ENCODE measurements at regions not wholly inside any gene's neighbourhood (a gene's known extent, or its start where the extent isn't known, plus 50 kb on each side); places are given as distances from the start of the nearest gene placed in this dataset.

- DNase-seq (no peak), FAIRE-seq (no peak)
- Histone ChIP-seq H3K27ac (ENCODE audit: low read depth in 1 of 3, low read length in 2 of 3) (no peak overlapping the region), H3K9me3 (ENCODE audit: control insufficient read depth in 2 of 2, insufficient read depth in 1 of 2, low read depth in 1 of 2, low read length in 1 of 2) (no peaks in the 10 kb centered on the region), H3K36me3 (ENCODE audit: control insufficient read depth in 3 of 3, insufficient read depth in 2 of 3, low read depth in 1 of 3, low read length in 3 of 3) (no peaks in the 10 kb centered on the region), H3K27me3 (ENCODE audit: control insufficient read depth in 3 of 3, insufficient read depth in 3 of 3, low read length in 3 of 3) (no peaks in the 10 kb centered on the region), H3K4me3 (ENCODE audit: low read depth in 1 of 3, low read length in 3 of 3) (no peak overlapping the region), H3K4me1 (ENCODE audit: control insufficient read depth in 3 of 3, insufficient read depth in 2 of 3, low read depth in 1 of 3, low read length in 2 of 3) (peaks cover 3 to 28% (median 10%) of the 10 kb centered on the region in 3 donors)
- 91 to 93% (median 92%) methylated on average over 17 of the region's 17 CpGs for WGBS, 3 donors
Observed at GRCh38 chr9:96085491-96086143, 210.1 kb downstream of the ERCC6L2 start.

GRCh38 chr9:96084331-96084734 is 208.8 kb downstream of the ERCC6L2 start:
- 74 to 88% (median 76%) methylated on average over 4 of the region's 4 CpGs for WGBS, 3 donors
- H3K27me3 ChIP-seq (ENCODE audit: control insufficient read depth in 3 of 3, insufficient read depth in 3 of 3, low read length in 3 of 3) = no peaks in the 10 kb centered on the region
- no peak for DNase-seq

DNA sequence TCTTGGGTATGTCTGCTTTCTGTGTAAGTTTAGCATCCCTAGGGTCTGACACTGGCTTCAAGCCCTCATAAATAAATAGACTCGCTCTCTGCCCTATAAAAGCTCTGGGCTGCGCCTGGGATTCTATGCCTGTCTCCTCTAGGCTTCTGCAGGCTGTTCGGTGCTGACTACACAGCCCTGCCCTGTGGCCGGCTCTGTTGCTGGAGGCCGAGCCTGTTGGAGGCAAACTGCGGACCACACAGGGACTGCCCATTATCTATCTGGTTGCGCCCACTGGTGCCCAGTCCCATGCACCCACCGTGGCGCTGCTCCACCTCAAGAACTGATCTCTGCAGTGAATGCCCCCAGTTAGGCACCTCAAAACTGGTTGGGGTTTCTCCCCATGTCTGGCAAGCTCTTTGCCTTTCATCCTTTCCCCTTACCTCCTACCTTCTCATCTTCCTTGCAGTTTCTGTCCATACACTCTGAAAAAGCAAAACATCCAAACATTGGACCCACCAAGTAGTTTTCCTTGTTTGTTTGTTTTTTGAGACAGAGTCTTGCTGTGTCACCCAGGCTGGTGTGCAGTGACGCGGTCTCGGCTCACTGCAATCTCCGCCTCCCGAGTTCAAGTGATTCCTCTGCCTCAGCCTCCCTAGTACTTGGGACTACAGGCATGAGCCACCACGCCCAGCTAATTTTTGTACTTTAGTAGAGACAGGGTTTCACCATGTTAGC is 207.2 kb downstream of the ERCC6L2 start:
- H3K27ac ChIP-seq (ENCODE audit: low read depth in 1 of 3, low read length in 2 of 3) = no peak overlapping the region
- H3K4me1 ChIP-seq (ENCODE audit: control insufficient read depth in 3 of 3, insufficient read depth in 2 of 3, low read depth in 1 of 3, low read length in 2 of 3) = peaks cover 0 to 12% (median 5%) of the 10 kb centered on the region in 3 donors
- WGBS, 3 donors = 89 to 92% (median 91%) methylated on average over 15 of the region's 15 CpGs
- H3K4me3 ChIP-seq (ENCODE audit: low read depth in 1 of 3, low read length in 3 of 3) = no peak overlapping the region
- H3K36me3 ChIP-seq (ENCODE audit: control insufficient read depth in 3 of 3, insufficient read depth in 2 of 3, low read depth in 1 of 3, low read length in 3 of 3) = no peaks in the 10 kb centered on the region
- H3K9me3 ChIP-seq (ENCODE audit: control insufficient read depth in 2 of 2, insufficient read depth in 1 of 2, low read depth in 1 of 2, low read length in 1 of 2) = no peaks in the 10 kb centered on the region
- no peak for DNase-seq
- no peaks in the 10 kb centered on the region for H3K27me3 ChIP-seq (ENCODE audit: control insufficient read depth in 3 of 3, insufficient read depth in 3 of 3, low read length in 3 of 3)
- FAIRE-seq = no peak

More at GRCh38 chr9:96084331-96084734, 208.8 kb downstream of the ERCC6L2 start:
- H3K4me3 ChIP-seq (ENCODE audit: low read depth in 1 of 3, low read length in 3 of 3) = no peak overlapping the region
- no peak for FAIRE-seq
- no peak overlapping the region for H3K27ac ChIP-seq (ENCODE audit: low read depth in 1 of 3, low read length in 2 of 3)
- no peaks in the 10 kb centered on the region for H3K9me3 ChIP-seq (ENCODE audit: control insufficient read depth in 2 of 2, insufficient read depth in 1 of 2, low read depth in 1 of 2, low read length in 1 of 2)
- no peaks in the 10 kb centered on the region for H3K36me3 ChIP-seq (ENCODE audit: control insufficient read depth in 3 of 3, insufficient read depth in 2 of 3, low read depth in 1 of 3, low read length in 3 of 3)
- peaks cover 3 to 19% (median 5%) of the 10 kb centered on the region in 3 donors for H3K4me1 ChIP-seq (ENCODE audit: control insufficient read depth in 3 of 3, insufficient read depth in 2 of 3, low read depth in 1 of 3, low read length in 2 of 3)

DNA sequence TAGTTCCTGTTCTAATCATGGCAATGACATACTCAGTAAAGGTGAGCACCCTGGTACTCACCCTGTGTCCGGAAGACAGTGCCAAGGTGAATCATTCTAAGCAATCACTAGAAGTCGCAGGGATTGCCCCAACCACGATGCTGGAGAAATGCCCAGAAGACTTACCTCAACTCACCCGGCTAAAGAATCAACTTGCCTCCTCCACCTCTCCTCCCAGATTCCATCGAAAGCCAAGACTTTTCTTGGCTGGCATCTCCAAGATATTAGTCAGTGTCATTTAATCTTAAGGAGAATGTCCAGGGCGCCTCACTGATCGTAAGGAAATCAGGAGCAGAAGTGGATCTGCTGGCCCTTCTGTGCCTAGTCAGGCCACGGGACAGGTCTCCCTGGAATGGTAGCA is 204.9 kb downstream of the ERCC6L2 start:
- H3K9me3 ChIP-seq (ENCODE audit: control insufficient read depth in 2 of 2, insufficient read depth in 1 of 2, low read depth in 1 of 2, low read length in 1 of 2) = no peaks in the 10 kb centered on the region
- no peak for FAIRE-seq

DNA sequence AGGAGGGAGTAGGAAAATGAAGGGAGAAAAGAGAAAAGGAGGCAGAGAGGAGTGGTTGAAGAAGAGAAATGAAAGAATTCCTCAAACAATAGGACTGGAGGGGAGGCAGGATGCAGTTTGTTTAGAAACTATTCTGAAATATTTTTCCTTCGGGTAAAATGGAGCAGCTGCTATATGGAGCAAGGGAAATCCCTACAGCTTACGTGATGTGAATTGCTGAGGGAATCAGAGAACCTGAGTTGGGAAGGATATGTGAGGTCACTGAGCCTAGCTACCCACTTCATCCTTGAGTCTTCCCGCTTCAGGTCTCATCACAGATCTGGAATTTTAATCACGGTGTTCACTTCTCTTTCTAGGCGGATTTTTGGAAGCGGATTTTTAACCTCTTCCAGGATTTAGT is 204.3 kb downstream of the ERCC6L2 start:
- FAIRE-seq (no peak), DNase-seq (no peak)
- Histone ChIP-seq H3K36me3 (ENCODE audit: control insufficient read depth in 3 of 3, insufficient read depth in 2 of 3, low read depth in 1 of 3, low read length in 3 of 3) (no peaks in the 10 kb centered on the region), H3K4me1 (ENCODE audit: control insufficient read depth in 3 of 3, insufficient read depth in 2 of 3, low read depth in 1 of 3, low read length in 2 of 3) (peaks cover 0 to 2% (median 0%) of the 10 kb centered on the region in 3 donors), H3K27ac (ENCODE audit: low read depth in 1 of 3, low read length in 2 of 3) (peak overlapping the region in 1 of 3 donors; percentile 14), H3K4me3 (ENCODE audit: low read depth in 1 of 3, low read length in 3 of 3) (no peak overlapping the region), H3K9me3 (ENCODE audit: control insufficient read depth in 2 of 2, insufficient read depth in 1 of 2, low read depth in 1 of 2, low read length in 1 of 2) (no peaks in the 10 kb centered on the region), H3K27me3 (ENCODE audit: control insufficient read depth in 3 of 3, insufficient read depth in 3 of 3, low read length in 3 of 3) (no peaks in the 10 kb centered on the region)
- WGBS, 3 donors = 75 to 89% (median 86%) methylated on average over 6 of the region's 6 CpGs

More for the DNA sequence above, 204.9 kb downstream of the ERCC6L2 start:
- Histone ChIP-seq H3K36me3 (ENCODE audit: control insufficient read depth in 3 of 3, insufficient read depth in 2 of 3, low read depth in 1 of 3, low read length in 3 of 3) (no peaks in the 10 kb centered on the region), H3K27ac (ENCODE audit: low read depth in 1 of 3, low read length in 2 of 3) (peak overlapping the region in 1 of 3 donors; percentile 4), H3K4me1 (ENCODE audit: control insufficient read depth in 3 of 3, insufficient read depth in 2 of 3, low read depth in 1 of 3, low read length in 2 of 3) (peaks cover 0 to 2% (median 0%) of the 10 kb centered on the region in 3 donors), H3K27me3 (ENCODE audit: control insufficient read depth in 3 of 3, insufficient read depth in 3 of 3, low read length in 3 of 3) (no peaks in the 10 kb centered on the region), H3K4me3 (ENCODE audit: low read depth in 1 of 3, low read length in 3 of 3) (no peak overlapping the region)
- peak in 1 of 2 donors; percentile 58 for DNase-seq
- 16 to 64% (median 35%) methylated on average over 8 of the region's 8 CpGs for WGBS, 3 donors

DNA sequence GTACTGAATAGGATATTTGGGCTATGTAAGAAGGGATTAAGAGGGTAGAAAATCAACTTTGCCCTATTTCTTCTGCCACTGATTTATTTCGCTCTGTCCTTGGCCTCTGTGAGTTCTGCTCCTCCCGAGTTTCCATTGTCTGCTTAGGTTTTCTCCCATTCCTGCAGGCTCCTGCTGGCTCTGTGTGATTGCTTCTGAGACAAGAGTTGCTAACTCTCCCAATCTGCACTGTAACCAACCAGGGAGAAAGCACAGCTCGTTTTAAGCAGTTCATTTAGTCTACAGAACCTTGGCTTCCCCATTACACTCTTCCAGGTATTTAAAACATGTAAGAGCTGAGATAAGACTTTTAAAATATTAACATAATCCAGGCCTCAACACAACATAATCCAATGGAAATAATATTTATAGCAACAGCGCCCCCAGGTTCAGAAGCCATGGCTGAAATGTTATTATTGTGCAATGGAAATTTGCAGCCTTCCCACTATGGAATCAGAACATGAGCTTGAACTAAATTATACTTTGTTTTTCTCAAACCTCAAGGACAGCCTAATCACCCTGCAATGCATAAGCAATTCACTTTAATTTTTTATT is 203.5 kb downstream of the ERCC6L2 start:
- DNase-seq = no peak
- Histone ChIP-seq H3K9me3 (ENCODE audit: control insufficient read depth in 2 of 2, insufficient read depth in 1 of 2, low read depth in 1 of 2, low read length in 1 of 2) (no peaks in the 10 kb centered on the region), H3K27me3 (ENCODE audit: control insufficient read depth in 3 of 3, insufficient read depth in 3 of 3, low read length in 3 of 3) (no peaks in the 10 kb centered on the region), H3K36me3 (ENCODE audit: control insufficient read depth in 3 of 3, insufficient read depth in 2 of 3, low read depth in 1 of 3, low read length in 3 of 3) (no peaks in the 10 kb centered on the region), H3K4me1 (ENCODE audit: control insufficient read depth in 3 of 3, insufficient read depth in 2 of 3, low read depth in 1 of 3, low read length in 2 of 3) (peaks cover 0 to 3% (median 2%) of the 10 kb centered on the region in 3 donors), H3K27ac (ENCODE audit: low read depth in 1 of 3, low read length in 2 of 3) (peak overlapping the region in 1 of 3 donors; percentile 6), H3K4me3 (ENCODE audit: low read depth in 1 of 3, low read length in 3 of 3) (no peak overlapping the region)
- 68 to 77% (median 75%) methylated on average over 4 of the region's 4 CpGs for WGBS, 3 donors
- FAIRE-seq = no peak

DNA sequence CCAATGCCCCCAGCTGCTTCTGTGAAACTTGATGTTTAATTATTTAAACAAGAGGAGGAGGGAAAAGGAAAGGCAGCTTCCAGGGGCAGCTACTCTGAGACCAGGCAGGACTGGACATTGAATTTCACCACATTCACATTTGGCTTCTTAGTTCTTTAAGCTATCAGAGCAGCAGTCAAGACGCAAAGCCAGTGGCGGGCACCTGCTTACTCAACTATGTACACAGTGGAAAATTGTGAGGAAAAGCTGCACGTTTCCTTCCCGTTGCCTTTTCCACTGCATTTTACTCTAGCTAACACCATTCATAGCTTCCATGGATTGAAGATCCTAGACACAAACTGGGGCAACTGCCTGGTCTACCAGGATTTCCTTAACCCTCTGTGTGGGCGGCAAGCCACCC is 200.3 kb downstream of the ERCC6L2 start:
- no peak for FAIRE-seq
- Histone ChIP-seq H3K36me3 (ENCODE audit: control insufficient read depth in 3 of 3, insufficient read depth in 2 of 3, low read depth in 1 of 3, low read length in 3 of 3) (no peaks in the 10 kb centered on the region), H3K9me3 (ENCODE audit: control insufficient read depth in 2 of 2, insufficient read depth in 1 of 2, low read depth in 1 of 2, low read length in 1 of 2) (no peaks in the 10 kb centered on the region), H3K4me1 (ENCODE audit: control insufficient read depth in 3 of 3, insufficient read depth in 2 of 3, low read depth in 1 of 3, low read length in 2 of 3) (peaks cover 0 to 25% (median 0%) of the 10 kb centered on the region in 3 donors), H3K27ac (ENCODE audit: low read depth in 1 of 3, low read length in 2 of 3) (no peak overlapping the region), H3K27me3 (ENCODE audit: control insufficient read depth in 3 of 3, insufficient read depth in 3 of 3, low read length in 3 of 3) (no peaks in the 10 kb centered on the region), H3K4me3 (ENCODE audit: low read depth in 1 of 3, low read length in 3 of 3) (no peak overlapping the region)
- no peak for DNase-seq
- 89 to 96% (median 90%) methylated on average over 5 of the region's 5 CpGs for WGBS, 3 donors

DNA sequence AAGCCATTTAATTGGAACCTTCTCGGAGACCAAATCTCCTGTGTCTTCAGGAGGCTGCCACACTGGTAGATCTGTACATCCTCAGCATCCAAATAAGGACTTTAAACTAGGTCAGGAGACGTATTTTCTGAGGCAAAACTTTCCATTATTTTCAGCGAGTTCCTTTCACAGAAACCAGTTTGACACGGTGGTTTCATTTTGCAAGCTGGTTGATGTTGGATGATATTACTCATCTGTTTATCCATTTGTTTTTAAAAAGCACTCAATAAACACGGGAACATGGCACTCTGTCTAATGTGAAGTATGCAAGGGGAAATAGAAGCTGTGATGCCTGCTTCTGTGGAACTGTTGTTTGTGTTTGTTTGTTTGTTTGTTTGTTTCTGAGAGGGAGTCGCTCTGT is 199.6 kb downstream of the ERCC6L2 start:
- no peaks in the 10 kb centered on the region for H3K9me3 ChIP-seq (ENCODE audit: control insufficient read depth in 2 of 2, insufficient read depth in 1 of 2, low read depth in 1 of 2, low read length in 1 of 2)
- peaks cover 0 to 25% (median 0%) of the 10 kb centered on the region in 3 donors for H3K4me1 ChIP-seq (ENCODE audit: control insufficient read depth in 3 of 3, insufficient read depth in 2 of 3, low read depth in 1 of 3, low read length in 2 of 3)
- FAIRE-seq (no peak), DNase-seq (no peak)
- WGBS, 3 donors = 62 to 73% (median 71%) methylated on average over 6 of the region's 6 CpGs
- no peak overlapping the region for H3K4me3 ChIP-seq (ENCODE audit: low read depth in 1 of 3, low read length in 3 of 3)
- peak overlapping the region in 1 of 3 donors; percentile 57 for H3K27ac ChIP-seq (ENCODE audit: low read depth in 1 of 3, low read length in 2 of 3)
- H3K36me3 ChIP-seq (ENCODE audit: control insufficient read depth in 3 of 3, insufficient read depth in 2 of 3, low read depth in 1 of 3, low read length in 3 of 3) = no peaks in the 10 kb centered on the region
- no peaks in the 10 kb centered on the region for H3K27me3 ChIP-seq (ENCODE audit: control insufficient read depth in 3 of 3, insufficient read depth in 3 of 3, low read length in 3 of 3)

All from small intestine (tissue), 7 donors.